Fibroblast of mammary gland (primary cell): ENCODE measurements at regions not wholly inside any gene's neighbourhood (a gene's known extent, or its start where the extent isn't known, plus 50 kb on each side); places are given as distances from the start of the nearest gene placed in this dataset.

ENCODE experiments used
- DNase-seq: peaks from one replicate; pipeline ENCODE4 v3.0.0-alpha.2; 2010; ENCODE audit warnings: low read depth
- H3K4me3 ChIP-seq: 2 replicates; pipeline ENCODE4 v1.5.1; 2011; ENCODE audit warnings: low read depth, mild to moderate bottlenecking, low read length, moderate library complexity; ENCODE audit not compliant: control insufficient read depth
- CTCF ChIP-seq: conservative IDR thresholded peaks from 2 replicates; pipeline ENCODE4 v1.5.1; 2011; ENCODE audit warnings: low read depth, low read length, inconsistent platforms; ENCODE audit not compliant: control insufficient read depth, insufficient read depth

GRCh38 chr7:13097499-13097898, 410.1 kb downstream of the ARL4A start:
- no peak for TF ChIP-seq CTCF
- DNase-seq, result no peak
- H3K4me3 ChIP-seq, result no peak overlapping the region

- no peak overlapping the region for H3K4me3 ChIP-seq
- no peak for TF ChIP-seq CTCF
- DNase-seq, result no peak
These were observed 410.7 kb downstream of the ARL4A start for GRCh38 chr7:13098161-13098560.

- no peak for TF ChIP-seq CTCF
- DNase-seq, result no peak
- H3K4me3 ChIP-seq, result no peak overlapping the region
These were observed 411.8 kb downstream of the ARL4A start for GRCh38 chr7:13099154-13099795.

- H3K4me3 ChIP-seq, result no peak overlapping the region
- no peak for DNase-seq
- no peak for TF ChIP-seq CTCF
These were observed 416.7 kb downstream of the ARL4A start for GRCh38 chr7:13104128-13104527.

- no peak for TF ChIP-seq CTCF
- no peak for DNase-seq
- no peak overlapping the region for H3K4me3 ChIP-seq
These were observed 417.8 kb downstream of the ARL4A start for GRCh38 chr7:13105209-13105608.

GRCh38 chr7:13106513-13106912, 419.1 kb downstream of the ARL4A start:
- TF ChIP-seq CTCF, result no peak
- DNase-seq, result peak; percentile 25
- H3K4me3 ChIP-seq, result no peak overlapping the region

- no peak for DNase-seq
- no peak overlapping the region for H3K4me3 ChIP-seq
- no peak for TF ChIP-seq CTCF
These were observed 419.9 kb downstream of the ARL4A start for GRCh38 chr7:13107291-13107690.
